RWPE1 (cell line): ENCODE measurements at regions not wholly inside any gene's neighbourhood (a gene's known extent, or its start where the extent isn't known, plus 50 kb on each side); places are given as distances from the start of the nearest gene placed in this dataset.

Experiments
- CTCF ChIA-PET: fragments of 350-600 bp; sonication (Branson Sonifier 250); formaldehyde crosslinking; extraction: SDS; loops from one replicate; lab custom pipeline; 2021; lab: Yijun Ruan, JAX
- POLR2A ChIA-PET: fragments of 400-600 bp; formaldehyde crosslinking; extraction: SDS; loops from one replicate; lab custom pipeline; 2020; ENCODE audit warnings: antibody characterized with exemption; ENCODE audit not compliant: low non-redundant PET; lab: Yijun Ruan, JAX
- DNase-seq: peaks from one replicate; pipeline ENCODE4 v3.0.0; 2012; ENCODE audit warnings: low spot score
- H3K27ac ChIP-seq: fragments of 450-650 bp; 2 replicates; pipeline ENCODE4 v1.5.1; 2017
- TF ChIP-seq, protein P1 (sequence below): fragments of 450-650 bp; conservative IDR thresholded peaks from 2 replicates; pipeline ENCODE4 v1.5.1; 2017; ENCODE audit warnings: low read depth, mild to moderate bottlenecking

DNA sequence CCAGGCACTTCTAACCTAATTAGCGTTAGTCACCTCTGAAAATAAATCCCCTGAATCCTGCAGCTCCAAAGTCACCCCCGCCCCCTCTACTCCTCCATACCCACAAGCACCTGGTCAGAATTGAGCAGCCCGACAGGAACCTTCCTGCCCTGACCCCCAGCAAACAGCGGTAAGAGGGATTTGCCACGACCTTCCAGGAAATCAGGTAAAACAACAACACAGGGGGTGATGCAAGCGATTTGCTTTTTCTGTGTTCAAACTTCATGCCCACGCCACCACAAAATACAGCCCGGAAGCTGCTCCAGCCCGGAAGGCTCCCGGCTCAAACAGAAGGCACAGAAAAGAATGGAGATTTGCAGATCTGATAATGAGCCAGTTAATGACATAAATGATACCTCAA is 367.1 kb downstream of the GPD2 start:
- no peak overlapping the region for H3K27ac ChIP-seq
- POLR2A ChIA-PET: no interaction called here
- DNase-seq: no peak
- CTCF ChIA-PET: no interaction called here
- TF ChIP-seq, protein P1, sequence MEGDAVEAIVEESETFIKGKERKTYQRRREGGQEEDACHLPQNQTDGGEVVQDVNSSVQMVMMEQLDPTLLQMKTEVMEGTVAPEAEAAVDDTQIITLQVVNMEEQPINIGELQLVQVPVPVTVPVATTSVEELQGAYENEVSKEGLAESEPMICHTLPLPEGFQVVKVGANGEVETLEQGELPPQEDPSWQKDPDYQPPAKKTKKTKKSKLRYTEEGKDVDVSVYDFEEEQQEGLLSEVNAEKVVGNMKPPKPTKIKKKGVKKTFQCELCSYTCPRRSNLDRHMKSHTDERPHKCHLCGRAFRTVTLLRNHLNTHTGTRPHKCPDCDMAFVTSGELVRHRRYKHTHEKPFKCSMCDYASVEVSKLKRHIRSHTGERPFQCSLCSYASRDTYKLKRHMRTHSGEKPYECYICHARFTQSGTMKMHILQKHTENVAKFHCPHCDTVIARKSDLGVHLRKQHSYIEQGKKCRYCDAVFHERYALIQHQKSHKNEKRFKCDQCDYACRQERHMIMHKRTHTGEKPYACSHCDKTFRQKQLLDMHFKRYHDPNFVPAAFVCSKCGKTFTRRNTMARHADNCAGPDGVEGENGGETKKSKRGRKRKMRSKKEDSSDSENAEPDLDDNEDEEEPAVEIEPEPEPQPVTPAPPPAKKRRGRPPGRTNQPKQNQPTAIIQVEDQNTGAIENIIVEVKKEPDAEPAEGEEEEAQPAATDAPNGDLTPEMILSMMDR: no peak

DNA sequence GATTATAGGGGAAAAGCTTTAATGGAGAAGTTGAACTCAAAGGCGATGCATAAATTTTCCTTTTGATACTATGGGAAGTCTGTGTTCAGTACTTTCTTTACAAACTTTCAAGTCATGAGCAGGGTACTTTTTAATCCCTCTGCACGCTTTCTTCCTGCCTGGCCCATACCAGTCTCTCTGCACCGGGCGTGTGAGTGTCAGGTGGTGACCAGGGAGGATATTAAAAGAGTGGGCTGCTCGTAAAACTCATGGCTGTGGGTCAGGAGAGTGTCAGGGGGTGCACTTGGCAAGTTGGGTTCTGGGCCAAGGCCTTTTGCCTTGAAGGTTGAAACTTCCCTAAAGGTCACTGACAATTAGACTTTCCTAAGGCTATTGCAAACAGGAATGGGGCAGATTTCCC is 367.8 kb downstream of the GPD2 start:
- DNase-seq: no peak
- TF ChIP-seq, protein P1: no peak
- CTCF ChIA-PET: no interaction called here
- POLR2A ChIA-PET: no interaction called here
- no peak overlapping the region for H3K27ac ChIP-seq

DNA sequence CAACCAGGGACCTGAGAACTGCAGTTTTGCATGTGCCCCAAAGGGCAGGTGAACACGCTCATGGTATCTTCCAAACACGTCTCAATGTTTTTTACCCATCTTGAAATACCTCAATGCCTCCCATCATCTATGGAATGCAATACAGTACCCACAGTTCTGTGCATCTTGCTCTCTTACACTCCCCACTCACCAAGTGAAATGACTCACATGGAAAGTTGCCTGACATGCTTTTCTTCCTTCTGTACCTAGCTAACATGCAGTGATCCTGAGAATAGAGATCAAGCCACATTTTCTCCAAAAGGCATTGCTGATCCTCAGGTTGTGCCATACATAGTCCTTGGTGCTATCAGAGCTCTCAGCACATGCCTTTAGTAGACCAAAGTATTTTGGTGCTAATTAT is 373.9 kb downstream of the GPD2 start:
- POLR2A ChIA-PET: no interaction called here
- no peak for DNase-seq
- CTCF ChIA-PET: no interaction called here
- TF ChIP-seq, protein P1: no peak
- no peak overlapping the region for H3K27ac ChIP-seq

DNA sequence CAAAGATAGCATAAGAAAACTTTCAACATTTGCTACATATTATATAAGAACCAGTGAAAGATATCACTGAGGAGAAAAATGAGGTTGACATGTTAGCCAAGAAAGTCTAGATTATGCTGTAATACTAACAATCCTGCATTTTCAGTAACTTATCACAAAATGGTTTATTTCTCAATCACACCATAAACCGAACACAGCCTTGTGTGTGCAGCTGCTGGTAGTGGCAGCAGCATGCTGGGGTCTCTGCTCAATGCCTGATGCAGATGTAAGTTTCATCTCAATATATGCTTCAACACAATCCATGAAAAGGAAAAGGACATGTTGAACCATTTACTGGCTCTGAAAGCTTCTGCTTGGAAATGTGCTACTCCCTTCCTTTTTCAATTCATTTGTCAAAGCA is 376.3 kb downstream of the GPD2 start:
- no peak for DNase-seq
- TF ChIP-seq, protein P1: no peak
- CTCF ChIA-PET: no interaction called here
- POLR2A ChIA-PET: no interaction called here
- H3K27ac ChIP-seq: no peak overlapping the region

DNA sequence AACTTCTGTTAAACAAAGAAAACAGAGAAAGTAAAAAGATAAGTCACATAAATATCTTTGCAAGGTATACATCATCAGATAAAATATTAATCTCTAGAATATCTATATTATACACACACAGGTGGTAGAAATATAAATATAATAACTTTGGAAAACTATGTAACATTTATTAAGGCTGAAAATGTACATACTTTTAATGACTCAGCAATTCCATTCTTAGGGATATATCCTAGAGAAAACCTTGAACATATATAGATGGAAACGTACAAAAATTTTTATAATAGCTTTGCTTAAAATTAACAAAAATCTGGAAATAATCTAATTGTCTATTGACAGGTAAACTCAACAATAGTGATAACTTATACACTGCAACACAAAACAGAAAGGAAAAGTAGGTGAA is 381.3 kb downstream of the GPD2 start:
- no peak overlapping the region for H3K27ac ChIP-seq
- CTCF ChIA-PET: interaction anchor here (0.7 kb wide), 1 partner anchor 15 kb away, joined by 3 read pairs; no protein-coding TSS in a partner anchor
- DNase-seq: no peak
- POLR2A ChIA-PET: no interaction called here
- TF ChIP-seq, protein P1: no peak

DNA sequence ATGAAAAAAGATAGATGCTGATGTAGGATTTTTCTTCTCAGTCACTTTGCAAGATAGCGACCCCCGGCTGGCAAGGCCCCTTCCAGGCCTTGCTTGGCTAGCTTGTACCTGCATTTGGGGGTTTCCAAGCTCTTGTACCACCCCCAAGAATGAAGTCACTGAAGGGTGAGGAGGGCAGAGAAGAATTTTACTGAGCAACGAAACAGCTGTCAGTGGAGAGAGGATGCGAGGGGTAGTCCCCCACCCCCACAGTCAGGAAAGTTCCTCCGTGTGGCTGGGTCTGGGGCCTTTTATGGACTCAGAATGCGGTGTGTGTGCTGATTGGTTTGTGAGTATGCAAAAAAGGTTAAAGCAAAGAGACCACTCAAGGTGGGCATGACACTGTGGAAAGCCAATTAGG is 382.0 kb downstream of the GPD2 start:
- no peak for DNase-seq
- TF ChIP-seq, protein P1: no peak
- H3K27ac ChIP-seq: no peak overlapping the region
- CTCF ChIA-PET: interaction anchor here (0.5 kb wide), 1 partner anchor 39 kb away, joined by 4 read pairs; no protein-coding TSS in a partner anchor
- POLR2A ChIA-PET: no interaction called here

DNA sequence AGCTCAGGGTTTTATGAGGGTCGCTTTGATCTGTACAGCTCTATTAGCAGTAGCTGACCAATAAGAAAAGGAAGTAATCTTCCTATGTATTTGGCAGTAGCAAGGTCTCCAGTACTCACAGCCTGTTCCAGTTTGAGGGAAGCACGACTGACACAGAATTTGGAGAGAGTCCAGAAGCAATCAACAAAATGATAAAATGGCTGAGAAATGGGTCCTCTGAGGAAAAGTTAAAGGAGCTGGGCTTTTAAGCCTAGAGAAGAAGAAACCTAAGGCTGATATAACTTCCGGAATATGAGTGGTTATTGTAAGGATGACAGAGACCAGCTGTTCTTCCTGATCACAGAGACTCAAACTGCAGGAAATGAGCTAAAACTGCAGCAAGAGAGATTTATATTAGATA is 382.8 kb downstream of the GPD2 start:
- CTCF ChIA-PET: no interaction called here
- no peak overlapping the region for H3K27ac ChIP-seq
- TF ChIP-seq, protein P1: no peak
- no peak for DNase-seq
- POLR2A ChIA-PET: no interaction called here
